HL-60 (cell line): ENCODE measurements at regions not wholly inside any gene's neighbourhood (a gene's known extent, or its start where the extent isn't known, plus 50 kb on each side); places are given as distances from the start of the nearest gene placed in this dataset.

ENCODE experiments used
- DNase-seq, 2 experiments: peaks; one replicate each; pipeline ENCODE4 v3.0.0-alpha.2; 2010 to 2020; ENCODE audit warnings: low read depth in 1 of 2, low spot score in 1 of 2
- H3K27ac ChIP-seq: fragments of 250-450 bp; sonication (Bioruptor Pico); replicated peaks from 2 replicates; pipeline ENCODE4 v1.5.1; 2020; ENCODE audit warnings: mild to moderate bottlenecking, moderate library complexity
- H3K27me3 ChIP-seq: fragments of 250-450 bp; sonication (Bioruptor Pico); 2 replicates; pipeline ENCODE4 v1.5.1; 2021; ENCODE audit warnings: mild to moderate bottlenecking, moderate library complexity; ENCODE audit not compliant: insufficient read depth, poor library complexity, severe bottlenecking
- H3K4me3 ChIP-seq: replicated peaks from 2 replicates; pipeline ENCODE4 v1.5.1; 2011; ENCODE audit warnings: mild to moderate bottlenecking, control low read depth, low read length; ENCODE audit not compliant: insufficient read depth
- REST ChIP-seq: IDR thresholded peaks from 2 replicates; pipeline ENCODE4 v1.6.1; 2012; ENCODE audit warnings: low read depth; ENCODE audit not compliant: insufficient replicate concordance
- TF ChIP-seq, protein P1 (sequence below): IDR thresholded peaks from one replicate; pipeline ENCODE4 v1.5.1; 2011; ENCODE audit warnings: low read length, control low read depth, inconsistent platforms; ENCODE audit not compliant: insufficient read depth

DNA sequence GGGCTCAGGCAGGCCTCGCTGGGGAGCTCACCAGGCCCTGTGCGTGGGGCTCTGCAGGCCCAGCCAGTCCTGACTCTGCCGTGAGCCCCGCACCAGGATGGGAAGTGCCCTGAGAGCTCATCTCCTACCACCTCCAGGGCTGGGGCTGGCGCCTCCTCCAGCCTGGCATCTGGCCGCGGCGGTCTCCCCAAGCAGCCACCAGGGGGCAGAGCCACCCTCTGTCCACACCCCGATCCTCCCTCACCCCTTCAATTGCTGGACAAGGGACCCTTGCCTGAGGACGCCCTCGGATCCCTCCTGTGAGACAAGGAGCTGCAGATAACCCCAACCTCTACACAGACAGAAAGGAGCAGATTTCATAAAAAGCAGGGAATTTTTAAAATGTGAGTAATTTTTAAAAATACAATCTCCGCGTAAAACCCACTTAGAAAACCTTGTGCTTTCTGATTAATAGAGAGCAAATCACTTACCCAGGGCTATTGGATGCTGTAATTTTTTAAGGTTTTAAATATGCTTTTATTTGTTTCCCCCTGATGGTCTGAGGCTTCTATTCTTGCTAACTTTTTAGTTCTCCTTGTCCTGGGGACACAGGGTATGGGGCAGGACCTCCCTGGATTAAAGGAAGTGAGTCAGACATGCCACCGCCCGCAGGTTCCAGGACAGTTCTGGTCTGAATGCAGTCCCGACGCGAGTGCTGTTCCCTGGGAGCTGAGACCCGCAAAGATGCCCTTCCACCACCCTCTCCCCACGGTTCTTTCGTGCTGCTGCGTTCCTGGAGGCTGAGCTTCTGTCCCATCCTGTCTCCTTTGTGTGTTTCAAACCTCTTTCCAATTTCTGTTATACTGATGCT is 52.3 kb upstream of the CHRNA7 start:
- DNase-seq: peak in 1 of 2 experiments; percentile 48
- Histone ChIP-seq H3K27me3 (no peaks in the 10 kb centered on the region), H3K4me3 (no peak overlapping the region), H3K27ac (no peak overlapping the region)
- TF ChIP-seq, protein P1, sequence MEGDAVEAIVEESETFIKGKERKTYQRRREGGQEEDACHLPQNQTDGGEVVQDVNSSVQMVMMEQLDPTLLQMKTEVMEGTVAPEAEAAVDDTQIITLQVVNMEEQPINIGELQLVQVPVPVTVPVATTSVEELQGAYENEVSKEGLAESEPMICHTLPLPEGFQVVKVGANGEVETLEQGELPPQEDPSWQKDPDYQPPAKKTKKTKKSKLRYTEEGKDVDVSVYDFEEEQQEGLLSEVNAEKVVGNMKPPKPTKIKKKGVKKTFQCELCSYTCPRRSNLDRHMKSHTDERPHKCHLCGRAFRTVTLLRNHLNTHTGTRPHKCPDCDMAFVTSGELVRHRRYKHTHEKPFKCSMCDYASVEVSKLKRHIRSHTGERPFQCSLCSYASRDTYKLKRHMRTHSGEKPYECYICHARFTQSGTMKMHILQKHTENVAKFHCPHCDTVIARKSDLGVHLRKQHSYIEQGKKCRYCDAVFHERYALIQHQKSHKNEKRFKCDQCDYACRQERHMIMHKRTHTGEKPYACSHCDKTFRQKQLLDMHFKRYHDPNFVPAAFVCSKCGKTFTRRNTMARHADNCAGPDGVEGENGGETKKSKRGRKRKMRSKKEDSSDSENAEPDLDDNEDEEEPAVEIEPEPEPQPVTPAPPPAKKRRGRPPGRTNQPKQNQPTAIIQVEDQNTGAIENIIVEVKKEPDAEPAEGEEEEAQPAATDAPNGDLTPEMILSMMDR: peak; percentile 81
- TF ChIP-seq REST: no peak
